HS-5 (cell line): ENCODE measurements at regions not wholly inside any gene's neighbourhood (a gene's known extent, or its start where the extent isn't known, plus 50 kb on each side); places are given as distances from the start of the nearest gene placed in this dataset.

ENCODE experiments used
- DNase-seq: peaks from one replicate; pipeline ENCODE4 v3.0.0-alpha.2; 2012; ENCODE audit warnings: low read depth

GRCh38 chr5:17893026-17893635 lies 258.9 kb downstream of the TAF11L14 start:
- DNase-seq: no peak

GRCh38 chr5:17895288-17896033 lies 261.2 kb downstream of the TAF11L14 start:
- DNase-seq: peak; percentile 41

GRCh38 chr5:17896605-17897004 lies 262.3 kb downstream of the TAF11L14 start:
- peak; percentile 80 for DNase-seq

- no peak for DNase-seq
These were observed 263.5 kb downstream of the TAF11L14 start for GRCh38 chr5:17897776-17898175.

- DNase-seq: no peak
These were observed 264.5 kb downstream of the TAF11L14 start for GRCh38 chr5:17898766-17899165.

GRCh38 chr5:17907094-17907493 lies 272.8 kb downstream of the TAF11L14 start:
- no peak for DNase-seq

- DNase-seq: peak; percentile 65
These were observed 276.1 kb downstream of the TAF11L14 start for GRCh38 chr5:17910318-17910717.

- DNase-seq: no peak
These were observed 278.5 kb downstream of the TAF11L14 start for GRCh38 chr5:17912794-17913193.

- DNase-seq: no peak
These were observed 282.2 kb downstream of the TAF11L14 start for GRCh38 chr5:17916446-17916845.

GRCh38 chr5:17917465-17917864 lies 283.2 kb downstream of the TAF11L14 start:
- no peak for DNase-seq

- DNase-seq: no peak
These were observed 284.3 kb downstream of the TAF11L14 start for GRCh38 chr5:17918373-17919104.

- no peak for DNase-seq
These were observed 291.0 kb downstream of the TAF11L14 start for GRCh38 chr5:17925276-17925675.

- no peak for DNase-seq
These were observed 294.3 kb downstream of the TAF11L14 start for GRCh38 chr5:17928581-17928981.

GRCh38 chr5:17929171-17929570 lies 294.9 kb downstream of the TAF11L14 start:
- no peak for DNase-seq

- DNase-seq: no peak
These were observed 296.1 kb downstream of the TAF11L14 start for GRCh38 chr5:17930346-17930745.

GRCh38 chr5:17944046-17944445 lies 309.8 kb downstream of the TAF11L14 start:
- no peak for DNase-seq

GRCh38 chr5:17947029-17947428 lies 312.8 kb downstream of the TAF11L14 start:
- no peak for DNase-seq

- no peak for DNase-seq
These were observed 317.3 kb downstream of the TAF11L14 start for GRCh38 chr5:17951392-17952169.

- no peak for DNase-seq
These were observed 318.0 kb downstream of the TAF11L14 start for GRCh38 chr5:17952231-17952630.

- no peak for DNase-seq
These were observed 329.8 kb downstream of the TAF11L14 start for GRCh38 chr5:17964067-17964466.

GRCh38 chr5:17966640-17967402 lies 332.6 kb downstream of the TAF11L14 start:
- DNase-seq: no peak

- DNase-seq: no peak
These were observed 342.1 kb downstream of the TAF11L14 start for GRCh38 chr5:17976404-17976803.
